ENCODE measurements at regions not wholly inside any gene's neighbourhood (a gene's known extent, or its start where the extent isn't known, plus 50 kb on each side); places are given as distances from the start of the nearest gene placed in this dataset.
"Not testable (repeated sequence)": the region's sequence is repeated elsewhere in the genome, so short reads cannot be mapped to it uniquely, and the experiment has no call there.

GRCh38 chr5:39671561-39671961 lies 246.8 kb upstream of the DAB2 start:
- DNase-seq = no peak

DNA sequence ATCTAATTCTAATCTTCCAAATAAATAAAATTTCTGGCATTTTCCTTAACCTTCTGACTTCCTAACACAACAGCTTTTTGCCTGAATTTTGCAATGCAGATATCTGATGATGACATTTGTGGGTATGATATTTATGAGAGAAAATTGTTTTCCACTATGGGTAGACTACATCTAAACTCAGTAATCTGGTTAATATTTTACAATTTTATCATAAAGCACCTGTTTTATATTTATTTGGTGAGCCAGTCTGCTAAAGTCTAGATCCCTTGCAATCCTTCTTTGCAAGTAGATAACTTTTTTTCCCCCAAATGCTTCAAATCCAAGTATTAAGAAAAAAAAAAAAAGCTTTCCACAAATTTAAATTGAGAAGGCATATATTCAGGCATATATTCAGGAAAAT lies 246.2 kb upstream of the DAB2 start:
- DNase-seq = no peak

DNA sequence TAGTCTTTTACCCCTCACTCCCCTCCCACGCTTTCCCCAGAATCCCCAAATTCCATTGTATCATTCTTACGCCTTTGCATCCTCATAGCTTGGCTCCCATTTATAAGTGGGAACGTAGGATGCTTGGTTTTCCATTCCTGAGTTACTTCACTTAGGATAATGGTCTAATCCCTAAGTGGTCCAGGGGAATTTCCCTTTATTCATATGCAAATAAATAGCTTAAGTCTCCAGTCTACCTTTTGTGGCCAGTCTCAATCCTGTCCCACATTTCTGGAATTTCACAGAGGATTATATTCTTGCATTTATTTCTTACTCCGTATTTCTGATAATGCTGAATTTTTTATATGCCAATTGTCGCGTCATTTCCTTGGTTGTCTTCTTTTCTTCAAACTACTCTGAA lies 245.6 kb upstream of the DAB2 start:
- no peak for DNase-seq

GRCh38 chr5:39668980-39669379 lies 244.2 kb upstream of the DAB2 start:
- DNase-seq = peak in 1 of 2 experiments; percentile 7

DNA sequence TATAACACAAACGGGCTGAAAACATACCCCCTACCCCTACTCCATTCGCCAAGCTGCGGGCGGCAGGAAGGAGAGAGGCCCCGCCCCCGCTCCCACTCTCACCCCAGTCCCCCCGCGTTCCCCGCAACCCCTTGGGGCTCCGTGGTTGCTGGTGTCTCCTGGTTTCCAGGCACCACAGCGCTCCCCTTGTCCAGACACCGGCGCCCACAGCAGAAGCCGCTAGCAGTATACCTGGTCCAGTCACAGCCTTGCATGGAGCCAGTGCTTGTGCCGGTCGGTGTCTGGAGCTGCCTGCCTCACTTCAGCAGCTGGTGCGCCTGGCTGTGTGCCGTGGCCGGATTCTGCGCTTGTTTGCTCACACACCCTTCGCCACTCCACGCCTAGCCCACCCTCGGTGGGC lies 240.5 kb upstream of the DAB2 start:
- no peak for DNase-seq

- no peak for DNase-seq
These were observed 238.2 kb upstream of the DAB2 start for GRCh38 chr5:39662945-39663344.

DNA sequence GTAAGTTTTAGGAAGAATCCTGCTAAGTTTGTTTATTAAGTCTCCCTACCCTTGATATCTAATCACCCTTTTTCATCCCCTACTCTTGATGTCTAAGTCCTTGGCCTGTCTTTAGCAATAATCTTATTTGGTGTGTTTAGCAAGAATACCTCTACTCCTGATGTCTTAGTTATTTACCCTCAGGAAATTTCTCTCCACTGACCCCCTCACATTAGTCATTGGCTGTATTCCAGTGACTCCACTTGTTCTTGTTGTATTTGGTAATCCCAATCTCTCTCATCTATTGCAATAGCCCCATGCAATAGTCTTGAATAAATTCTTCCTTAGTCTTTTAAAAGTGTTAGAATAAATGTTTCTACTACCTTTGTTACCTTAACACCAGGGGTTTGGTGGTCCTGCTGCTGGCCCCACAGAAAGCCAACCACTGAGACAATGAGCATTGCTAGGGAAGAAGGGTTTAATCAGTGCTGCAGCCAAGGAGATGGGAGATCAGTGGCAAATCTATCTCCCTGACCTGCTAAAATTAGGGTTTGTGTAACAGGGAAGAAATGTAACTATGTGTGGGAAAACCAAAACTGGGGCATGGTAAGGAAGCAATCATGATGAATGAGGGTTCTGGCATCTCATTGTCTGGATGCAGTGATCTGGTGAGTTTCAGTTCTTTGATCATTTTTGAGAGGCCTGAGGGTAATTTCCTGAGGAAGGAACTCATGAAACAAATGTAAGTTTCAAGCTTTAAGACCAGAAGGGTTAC lies 236.4 kb upstream of the DAB2 start:
- DNase-seq = no peak

DNA sequence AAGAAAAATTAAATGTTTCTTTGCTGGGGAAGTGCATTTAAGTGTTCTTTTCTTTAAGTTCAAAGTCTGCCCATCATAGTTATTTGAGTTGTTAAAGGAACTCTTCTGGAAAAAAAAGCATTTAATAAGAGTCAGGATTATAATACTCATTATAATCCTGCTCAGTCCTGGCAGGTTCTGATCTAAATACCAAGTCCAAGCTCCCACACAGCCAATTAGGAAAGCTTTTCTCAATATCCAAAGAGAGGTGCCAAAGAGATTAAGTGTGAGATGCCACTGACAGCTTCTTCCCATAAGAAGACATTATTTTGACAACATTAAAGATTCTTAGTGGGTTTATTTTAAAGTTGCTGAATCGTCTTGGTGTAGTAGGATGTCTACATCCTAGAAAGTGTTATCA lies 235.2 kb upstream of the DAB2 start:
- no peak for DNase-seq

DNA sequence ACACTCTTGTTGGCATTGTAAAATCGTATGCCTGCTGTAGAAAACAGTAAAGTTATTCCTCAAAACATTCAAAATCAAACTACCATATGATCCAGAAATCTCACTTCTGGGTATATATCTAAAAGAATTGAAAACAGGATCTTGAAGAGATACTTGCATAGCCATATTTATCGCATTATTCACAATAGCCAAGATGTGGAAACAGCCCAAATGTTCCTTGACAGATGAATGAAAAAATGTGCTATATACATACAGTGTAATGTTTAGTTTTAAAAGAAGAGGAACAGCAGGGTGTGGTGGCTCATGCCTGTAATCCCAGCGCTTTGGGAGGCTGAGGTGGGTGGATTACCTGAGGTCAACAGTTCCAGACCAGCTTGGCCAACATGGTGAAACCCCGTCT lies 234.1 kb upstream of the DAB2 start:
- DNase-seq = no peak

- no peak for DNase-seq
These were observed 233.2 kb upstream of the DAB2 start for GRCh38 chr5:39657943-39658342.

DNA sequence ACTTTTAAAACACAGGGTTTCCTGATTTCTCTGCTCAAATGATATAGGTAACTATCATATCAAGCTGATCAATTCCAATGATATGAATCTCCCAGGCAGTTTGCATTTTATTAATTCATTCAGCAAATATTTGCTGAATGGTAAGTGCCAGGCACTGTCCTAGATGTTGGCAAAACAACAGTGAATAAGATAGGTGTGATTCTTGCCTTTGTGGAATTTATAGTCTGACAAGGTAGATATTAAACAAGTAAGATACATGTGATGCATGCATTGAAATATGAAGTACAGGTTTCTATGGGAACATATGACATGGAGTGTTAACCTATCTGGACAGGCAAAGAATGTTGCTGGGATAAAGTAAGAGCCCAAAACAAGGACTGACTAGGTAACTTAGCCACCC lies 231.8 kb upstream of the DAB2 start:
- no peak for DNase-seq

DNA sequence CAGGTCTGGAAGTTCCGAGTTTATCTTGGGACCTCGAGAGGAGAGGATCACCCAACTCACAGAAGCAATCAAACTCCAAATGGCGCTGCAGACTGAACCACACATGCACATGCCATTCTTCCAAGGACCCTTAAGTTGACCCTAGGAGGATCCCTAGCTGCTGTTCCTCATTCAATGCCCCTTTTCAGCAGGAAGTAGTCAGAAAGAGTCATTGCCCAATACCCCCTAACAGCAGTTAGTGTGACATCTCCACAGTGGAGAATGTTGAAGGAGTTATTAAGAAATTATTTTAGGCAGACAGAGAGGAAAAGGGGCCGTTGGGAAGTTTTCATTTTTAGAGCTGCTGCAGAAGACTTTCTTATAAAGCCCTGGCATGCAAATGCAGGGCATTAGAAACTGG lies 229.9 kb upstream of the DAB2 start:
- no peak for DNase-seq

GRCh38 chr5:39652481-39652880 lies 227.7 kb upstream of the DAB2 start:
- DNase-seq = not testable (repeated sequence)

GRCh38 chr5:39652036-39652435 lies 227.3 kb upstream of the DAB2 start:
- no peak for DNase-seq

DNA sequence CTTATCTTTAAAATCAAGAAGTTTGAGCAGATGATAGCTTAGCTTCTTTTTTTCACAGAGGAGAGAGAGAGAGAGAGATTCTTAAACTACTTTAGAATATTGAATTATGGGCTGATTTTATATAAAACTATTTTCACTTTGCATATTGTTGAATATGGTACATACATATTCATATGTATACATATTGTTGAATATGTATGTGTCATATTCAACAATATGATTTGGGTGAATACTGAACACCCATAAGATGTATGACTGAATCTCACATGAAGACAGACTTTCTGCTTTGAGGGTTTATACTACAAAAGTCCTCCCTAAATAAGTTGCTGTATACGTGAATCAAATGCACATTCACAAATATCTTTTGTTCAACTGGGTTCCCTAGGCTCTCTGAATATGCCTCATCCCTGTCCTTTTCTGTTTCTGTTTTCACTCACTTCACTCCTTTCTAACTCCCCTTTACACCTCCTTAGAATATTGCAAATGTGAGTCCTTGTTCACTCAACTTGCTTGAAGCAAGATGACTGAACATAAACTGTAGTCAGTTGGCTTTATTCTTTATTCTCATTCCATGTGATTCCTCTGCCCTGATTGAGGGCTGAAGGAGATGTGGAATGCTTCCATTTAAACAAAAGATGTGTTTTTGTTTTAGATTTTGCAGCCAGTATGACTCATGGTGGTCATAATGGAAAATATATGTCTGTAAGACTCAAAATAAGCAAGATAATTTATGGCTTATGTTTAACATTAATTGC lies 225.4 kb upstream of the DAB2 start:
- no peak for DNase-seq

DNA sequence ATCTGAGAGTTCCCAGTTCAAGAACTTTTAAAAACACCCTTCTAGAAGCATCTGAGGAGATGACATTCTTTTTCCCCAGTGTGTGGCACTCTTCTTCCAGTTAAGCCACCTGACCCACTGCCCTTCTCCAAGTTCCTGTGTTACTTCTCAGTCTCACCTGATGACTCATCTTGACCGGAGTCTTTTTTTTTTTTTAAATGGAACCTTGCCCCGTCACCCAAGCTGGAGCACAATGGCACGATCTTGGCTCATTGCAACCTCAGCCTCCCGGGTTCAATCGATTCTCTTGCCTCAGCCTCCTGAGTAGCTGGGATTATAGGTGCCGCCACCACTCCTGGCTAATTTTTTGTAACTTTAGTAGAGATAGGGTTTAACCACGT lies 224.1 kb upstream of the DAB2 start:
- no peak for DNase-seq

DNA sequence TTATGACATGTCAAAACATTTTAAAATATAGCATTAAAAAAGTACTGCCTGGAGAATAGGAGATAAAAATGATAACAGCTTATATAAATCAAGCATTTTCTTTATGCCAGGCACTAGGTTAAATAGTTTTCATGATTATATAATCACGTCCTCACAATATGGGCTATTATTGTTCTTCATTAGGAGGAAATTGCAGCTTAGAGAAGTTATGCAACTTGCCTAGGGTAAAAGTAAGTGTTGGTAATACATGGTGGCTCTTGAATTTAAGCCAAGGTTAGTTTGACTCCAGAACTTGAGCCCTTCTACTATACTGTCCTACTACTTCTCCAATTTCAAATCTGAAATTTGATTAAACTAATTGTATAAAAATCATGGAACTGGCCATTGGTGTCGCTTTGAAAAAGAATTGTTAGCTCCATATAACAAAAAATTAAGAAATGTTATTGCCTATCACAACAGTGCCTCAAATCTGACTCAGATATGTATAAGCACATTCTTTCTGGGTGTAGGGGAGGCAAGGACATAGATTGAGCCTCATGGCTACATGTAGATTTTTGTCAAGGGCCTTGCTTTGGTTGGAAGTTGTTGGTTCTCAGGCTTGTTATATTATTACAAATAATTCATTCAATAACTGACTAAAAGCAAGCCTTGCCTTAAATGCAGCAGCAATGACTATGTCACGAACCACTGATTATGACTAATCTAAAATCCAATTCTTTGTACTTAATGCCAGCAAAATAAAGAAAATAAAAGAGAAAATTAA lies 223.5 kb upstream of the DAB2 start:
- DNase-seq = no peak

DNA sequence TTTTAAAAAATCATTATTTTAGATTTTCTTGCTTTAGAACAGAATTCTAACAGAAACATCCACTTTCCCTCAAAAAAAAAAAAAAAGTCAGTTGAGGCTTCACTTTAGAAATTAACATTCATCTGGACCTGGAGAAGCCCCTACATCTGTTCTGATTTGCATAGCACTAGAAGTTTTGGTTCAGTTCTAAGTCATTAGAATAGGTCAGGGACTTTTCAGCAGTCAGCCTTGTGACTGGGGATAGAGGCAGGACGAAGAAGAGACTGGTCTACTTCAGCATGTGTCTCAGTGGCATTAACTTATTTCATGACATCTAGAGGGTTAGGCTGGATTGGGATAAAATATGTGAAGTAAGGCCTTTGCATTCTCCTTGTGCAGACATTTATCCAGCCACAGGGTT lies 215.8 kb upstream of the DAB2 start:
- no peak for DNase-seq

GRCh38 chr5:39639618-39640089 lies 214.9 kb upstream of the DAB2 start:
- DNase-seq = no peak

GRCh38 chr5:39638813-39639212 lies 214.0 kb upstream of the DAB2 start:
- no peak for DNase-seq

- no peak for DNase-seq
These were observed 208.3 kb upstream of the DAB2 start for GRCh38 chr5:39633057-39633456.

GRCh38 chr5:39631958-39632357 lies 207.2 kb upstream of the DAB2 start:
- DNase-seq = no peak

DNA sequence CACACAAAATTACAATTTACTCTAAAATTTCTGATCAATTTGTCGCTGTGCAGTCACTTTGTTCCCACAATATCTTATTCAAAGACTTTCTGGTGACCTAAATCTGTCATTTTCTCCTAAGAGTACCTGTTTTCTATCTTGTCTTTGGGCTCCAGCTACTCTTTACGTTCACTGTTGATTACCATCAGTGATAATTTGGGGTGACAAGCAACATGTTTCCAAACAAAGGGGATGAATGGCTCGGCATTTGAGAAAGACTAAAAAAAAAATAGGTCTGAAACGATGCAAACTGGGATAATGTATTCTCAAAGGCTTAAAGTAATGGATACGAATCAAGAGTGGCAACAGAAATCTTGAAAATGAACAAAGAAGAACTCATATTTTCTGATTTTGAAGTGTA lies 205.2 kb upstream of the DAB2 start:
- DNase-seq = no peak

- DNase-seq = no peak
These were observed 203.6 kb upstream of the DAB2 start for GRCh38 chr5:39628348-39628747.
